Right atrium auricular region (tissue), 2 donors: ENCODE measurements at regions not wholly inside any gene's neighbourhood (a gene's known extent, or its start where the extent isn't known, plus 50 kb on each side); places are given as distances from the start of the nearest gene placed in this dataset.
"Not testable (repeated sequence)": the region's sequence is repeated elsewhere in the genome, so short reads cannot be mapped to it uniquely, and the experiment has no call there.

ENCODE experiments used
- DNase-seq: peaks from one replicate; pipeline ENCODE4 v3.0.0-alpha.2; 2019; ENCODE audit warnings: low spot score
- H3K27ac ChIP-seq, 2 donors: fragments of 200-600 bp; sonication (generic); 1 replicate in 1 of 2; 2 replicates in 1 of 2; pipeline ENCODE4 v1.5.1; 2016 to 2019
- H3K27me3 ChIP-seq, 2 donors: fragments of 200-600 bp; sonication (generic); one replicate each; pipeline versions ENCODE4 v1.5.1 to v1.6.0; 2017 to 2019
- H3K36me3 ChIP-seq: fragments of 200-600 bp; sonication (generic); one replicate; pipeline ENCODE4 v1.5.1; 2016
- H3K4me1 ChIP-seq, 2 donors: fragments of 200-600 bp; sonication (generic); one replicate each; pipeline versions ENCODE4 v1.5.1 to v1.6.0; 2017 to 2019
- H3K4me3 ChIP-seq, 2 donors: fragments of 200-600 bp; sonication (generic); 1 replicate in 1 of 2; 2 replicates in 1 of 2; pipeline ENCODE4 v1.5.1; 2017 to 2019; ENCODE audit warnings: mild to moderate bottlenecking in 1 of 2, moderate library complexity in 1 of 2
- H3K9me3 ChIP-seq, 2 donors: fragments of 200-600 bp; sonication (generic); one replicate each; pipeline ENCODE4 v1.5.1; 2019
- CTCF ChIP-seq, 2 donors: fragments of 200-600 bp; sonication (generic); IDR thresholded peaks; one replicate each; pipeline ENCODE4 v1.5.1; 2019; ENCODE audit warnings: antibody characterized with exemption in 2 of 2

DNA sequence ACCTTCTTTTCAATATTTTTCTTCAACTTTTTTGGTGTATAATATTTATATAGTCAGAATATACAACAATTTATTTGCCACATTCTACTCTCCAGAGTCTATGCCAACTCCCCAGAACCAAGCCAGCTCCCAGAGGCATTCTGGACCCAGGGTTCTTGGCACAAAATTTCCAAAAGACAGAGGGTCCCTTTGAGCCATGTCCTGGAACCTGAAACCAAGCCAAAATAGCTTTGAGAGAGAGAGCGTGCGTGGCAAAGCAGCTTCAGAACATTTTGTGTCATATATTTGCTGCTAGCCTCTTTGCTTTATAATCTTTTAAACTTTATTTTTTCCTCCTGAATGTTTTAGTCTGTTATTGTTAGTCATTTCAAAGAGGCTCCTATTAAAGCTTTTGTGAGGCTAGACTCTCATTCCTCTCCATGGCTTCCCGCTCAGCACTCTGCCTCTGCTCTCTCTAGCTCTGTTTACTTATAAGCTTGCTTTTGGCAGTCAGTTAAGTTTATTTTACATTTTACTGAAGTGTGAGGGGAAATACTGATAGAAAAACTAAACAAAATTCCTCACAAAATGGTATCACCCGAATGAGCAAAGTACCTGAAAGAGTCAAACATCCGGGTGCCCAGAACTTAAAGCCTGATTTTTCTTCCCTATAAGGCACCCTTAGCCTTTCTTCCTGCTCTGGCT is 605.1 kb upstream of the ID4 start:
- no peak overlapping the region for H3K27ac ChIP-seq
- TF ChIP-seq CTCF (IDR thresholded peaks at IDR 0.05), result no peak

GRCh38 chr6:19245656-19246055 is 591.5 kb upstream of the ID4 start:
- H3K4me3 ChIP-seq, result no peak overlapping the region
- H3K9me3 ChIP-seq, result peaks cover 7 to 19% of the 10 kb centered on the region in 2 donors
- TF ChIP-seq CTCF (IDR thresholded peaks at IDR 0.05), result no peak
- H3K27me3 ChIP-seq, result no peaks in the 10 kb centered on the region
- H3K36me3 ChIP-seq, result no peaks in the 10 kb centered on the region
- no peaks in the 10 kb centered on the region for H3K4me1 ChIP-seq
- DNase-seq, result no peak
- H3K27ac ChIP-seq, result no peak overlapping the region

More for the DNA sequence above, 605.1 kb upstream of the ID4 start:
- Histone ChIP-seq H3K4me1 (no peaks in the 10 kb centered on the region), H3K4me3 (no peak overlapping the region), H3K9me3 (peaks cover 0 to 6% of the 10 kb centered on the region in 2 donors), H3K27me3 (no peaks in the 10 kb centered on the region), H3K36me3 (no peaks in the 10 kb centered on the region)
- DNase-seq, result no peak

DNA sequence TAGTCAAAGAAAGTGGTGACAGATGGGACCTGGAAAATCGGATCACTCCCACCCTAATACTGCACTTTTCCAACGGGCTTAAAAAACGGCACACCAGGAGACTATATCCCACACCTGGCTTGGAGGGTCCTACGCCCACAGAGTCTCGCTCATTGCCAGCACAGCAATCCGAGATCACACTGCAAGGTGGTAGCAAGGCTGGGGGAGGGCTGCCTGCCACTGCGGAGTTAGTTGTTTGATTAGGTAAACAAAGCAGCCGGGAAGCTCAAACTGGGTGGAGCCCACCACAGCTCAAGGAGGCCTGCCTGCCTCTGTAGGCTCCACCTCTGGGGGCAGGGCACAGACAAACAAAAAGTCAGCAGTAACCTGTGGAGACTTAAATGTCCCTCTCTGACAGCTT is 590.0 kb upstream of the ID4 start:
- H3K27me3 ChIP-seq, H3K27ac ChIP-seq, H3K4me3 ChIP-seq, H3K36me3 ChIP-seq, DNase-seq, H3K4me1 ChIP-seq: not testable (repeated sequence)
- peaks cover 7 to 19% of the 10 kb centered on the region in 2 donors for H3K9me3 ChIP-seq

DNA sequence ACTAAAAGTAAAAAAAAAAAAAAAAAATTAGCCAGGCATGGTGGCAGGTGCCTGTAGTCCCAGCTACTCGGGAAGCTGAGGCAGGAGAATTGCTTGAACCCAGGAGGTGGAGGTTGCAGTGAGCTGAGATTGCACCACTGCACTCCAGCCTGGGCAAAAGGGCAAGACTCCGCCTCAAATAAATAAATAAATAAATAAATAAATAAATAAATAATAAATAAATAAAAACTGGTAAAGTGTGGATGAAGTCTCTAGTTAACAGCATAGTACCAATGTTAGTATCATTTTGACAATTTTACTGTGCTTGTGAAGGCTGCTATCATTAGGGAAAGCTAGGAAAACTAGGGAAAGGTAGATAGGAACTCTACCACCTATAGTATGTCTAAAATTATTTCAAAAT is 581.0 kb upstream of the ID4 start:
- H3K9me3 ChIP-seq, result peaks cover 0 to 11% of the 10 kb centered on the region in 2 donors
- H3K27ac ChIP-seq, H3K4me3 ChIP-seq, H3K36me3 ChIP-seq, H3K4me1 ChIP-seq, DNase-seq, H3K27me3 ChIP-seq: not testable (repeated sequence)

DNA sequence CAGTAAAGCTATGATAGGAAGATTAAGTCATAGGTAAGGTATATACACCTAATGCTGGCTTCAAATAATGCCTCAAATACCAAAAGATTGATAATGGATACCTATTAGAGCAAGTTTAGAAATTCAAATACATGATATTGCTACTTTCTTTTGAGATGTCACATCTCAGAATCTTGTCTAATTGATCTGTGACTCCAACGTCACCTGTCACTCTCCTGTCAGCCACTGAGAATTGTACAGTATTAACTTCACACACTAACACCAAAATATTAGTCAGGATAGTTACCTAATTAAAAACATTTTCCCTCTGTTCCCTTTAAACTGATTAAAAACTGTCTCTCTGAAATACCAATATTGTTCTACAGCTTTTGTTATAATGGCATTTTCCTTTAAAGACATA is 575.5 kb upstream of the ID4 start:
- H3K27me3 ChIP-seq, result no peaks in the 10 kb centered on the region
- H3K36me3 ChIP-seq, result no peaks in the 10 kb centered on the region
- no peak overlapping the region for H3K4me3 ChIP-seq
- H3K27ac ChIP-seq, result no peak overlapping the region
- H3K9me3 ChIP-seq, result no peaks in the 10 kb centered on the region
- no peak for TF ChIP-seq CTCF (IDR thresholded peaks at IDR 0.05)
- no peaks in the 10 kb centered on the region for H3K4me1 ChIP-seq
- DNase-seq, result no peak

DNA sequence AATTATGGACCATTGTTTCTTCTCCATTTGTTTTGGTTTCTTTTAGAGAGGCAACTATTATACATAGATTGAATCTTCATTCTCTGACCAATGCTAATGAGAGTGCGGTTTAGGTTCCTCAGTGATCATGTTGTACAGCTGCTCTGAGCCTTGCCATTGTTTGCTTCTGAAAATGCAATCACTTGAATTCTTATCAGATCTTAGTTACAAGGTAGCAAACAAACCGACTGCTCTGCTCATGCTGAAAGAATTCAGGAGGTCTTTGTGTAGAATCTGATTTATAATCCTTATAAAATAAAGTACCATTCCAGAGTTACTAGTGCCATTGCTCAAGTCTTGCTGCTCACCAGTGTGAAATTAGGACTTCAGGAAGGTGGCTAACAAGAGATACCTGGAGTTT is 569.1 kb upstream of the ID4 start:
- DNase-seq, result no peak
- H3K9me3 ChIP-seq, result peaks cover 0 to 19% of the 10 kb centered on the region in 2 donors
- no peaks in the 10 kb centered on the region for H3K36me3 ChIP-seq
- H3K4me3 ChIP-seq, result no peak overlapping the region
- H3K27me3 ChIP-seq, result no peaks in the 10 kb centered on the region
- no peak overlapping the region for H3K27ac ChIP-seq
- TF ChIP-seq CTCF (IDR thresholded peaks at IDR 0.05), result no peak
- H3K4me1 ChIP-seq, result no peaks in the 10 kb centered on the region

DNA sequence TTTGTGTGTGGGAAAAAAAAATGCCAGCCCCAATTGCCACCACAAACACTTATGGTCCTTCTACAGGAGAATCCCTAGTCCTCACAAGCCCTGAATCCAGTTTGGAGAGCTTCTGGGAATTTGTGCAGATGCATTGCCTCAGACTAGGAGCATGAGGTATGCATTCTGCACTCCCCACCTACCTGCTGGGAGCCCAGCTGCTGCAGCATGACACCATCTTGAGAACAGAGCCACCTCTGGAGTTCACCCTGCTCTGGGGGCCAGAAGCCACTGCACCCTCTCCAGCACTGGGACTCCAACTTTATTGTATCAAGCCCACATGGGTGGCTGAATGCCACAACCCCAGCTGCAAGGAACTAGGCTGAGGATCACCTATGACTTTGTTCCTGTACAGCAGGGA is 568.5 kb upstream of the ID4 start:
- H3K27me3 ChIP-seq, result no peaks in the 10 kb centered on the region
- DNase-seq, result no peak
- no peak overlapping the region for H3K27ac ChIP-seq
- H3K4me3 ChIP-seq, result no peak overlapping the region
- peaks cover 0 to 19% of the 10 kb centered on the region in 2 donors for H3K9me3 ChIP-seq
- no peak for TF ChIP-seq CTCF (IDR thresholded peaks at IDR 0.05)
- H3K4me1 ChIP-seq, result no peaks in the 10 kb centered on the region
- no peaks in the 10 kb centered on the region for H3K36me3 ChIP-seq
